GM19099 (cell line): ENCODE measurements at regions not wholly inside any gene's neighbourhood (a gene's known extent, or its start where the extent isn't known, plus 50 kb on each side); places are given as distances from the start of the nearest gene placed in this dataset.

Experiments
- POLR2A ChIP-seq: IDR thresholded peaks from 3 replicates; pipeline ENCODE4 v1.6.1; 2011; ENCODE audit warnings: low read depth; ENCODE audit not compliant: insufficient read length; ENCODE audit errors: extremely low read depth

GRCh38 chr5:126236994-126237393 lies 186.2 kb upstream of the GRAMD2B start:
- no peak for TF ChIP-seq POLR2A

DNA sequence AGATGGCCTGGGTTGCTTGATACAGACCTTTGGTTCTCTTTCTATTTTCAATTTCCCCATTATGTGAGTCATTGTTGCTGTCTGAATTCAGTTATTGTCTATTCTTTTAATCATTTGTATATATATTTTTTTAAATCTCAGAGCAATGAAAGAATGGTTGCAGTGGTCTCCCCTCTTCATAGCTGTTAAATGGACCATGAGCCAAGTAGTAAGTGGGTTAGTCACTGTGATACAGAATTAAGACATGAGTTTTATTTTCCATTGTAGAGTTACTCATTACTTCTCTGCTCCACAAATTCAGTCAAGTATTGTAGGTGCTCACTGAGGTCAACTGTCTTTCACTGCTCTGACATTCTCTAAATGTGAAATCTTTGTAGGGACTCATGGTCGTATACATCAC lies 174.6 kb upstream of the GRAMD2B start:
- no peak for TF ChIP-seq POLR2A

- TF ChIP-seq POLR2A = no peak
Measured at GRCh38 chr5:126251024-126251423, 172.2 kb upstream of the GRAMD2B start.

- TF ChIP-seq POLR2A = no peak
Measured at GRCh38 chr5:126253406-126253805, 169.8 kb upstream of the GRAMD2B start.

GRCh38 chr5:126263591-126264184 lies 159.5 kb upstream of the GRAMD2B start:
- TF ChIP-seq POLR2A = no peak

DNA sequence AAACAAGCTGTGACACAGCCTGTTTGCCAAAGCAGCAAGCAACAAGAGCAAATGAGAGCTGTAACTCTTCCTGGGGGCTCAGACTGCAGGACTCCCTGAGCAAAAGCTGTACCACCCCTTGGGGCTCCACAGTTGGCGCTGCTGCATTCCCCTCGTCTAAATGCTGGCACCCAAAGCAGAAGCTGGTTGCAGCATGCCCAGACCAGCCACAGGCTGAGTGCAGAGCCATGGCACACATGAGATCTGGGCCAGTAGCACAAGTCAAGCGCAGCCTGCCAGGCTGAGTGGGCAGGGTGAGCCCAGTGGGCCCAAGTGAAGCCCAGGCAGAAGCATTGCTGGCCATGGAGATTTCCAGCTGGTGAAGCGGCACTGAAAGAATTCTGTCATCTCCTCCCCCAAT lies 157.3 kb upstream of the GRAMD2B start:
- no peak for TF ChIP-seq POLR2A

DNA sequence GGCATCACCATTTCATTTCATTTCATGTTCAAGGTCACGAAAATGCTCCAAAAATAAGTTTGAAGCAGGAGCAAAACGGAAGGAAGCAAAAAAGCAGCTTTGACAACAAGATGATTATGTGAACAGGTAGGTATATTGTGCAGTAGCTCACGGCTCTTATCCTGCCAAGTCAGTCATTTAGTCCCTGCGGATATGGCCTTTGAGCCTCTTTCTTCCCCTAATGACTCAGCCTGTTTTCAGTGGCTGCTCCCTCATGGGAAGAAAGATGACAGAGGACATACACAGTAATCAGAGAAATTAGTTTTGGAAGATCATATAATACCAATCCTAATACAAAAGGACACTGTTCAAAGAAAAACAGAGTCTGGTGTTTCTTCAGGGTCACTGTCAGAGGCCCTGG lies 155.8 kb upstream of the GRAMD2B start:
- TF ChIP-seq POLR2A = no peak

- TF ChIP-seq POLR2A = no peak
Measured at GRCh38 chr5:126268697-126269315, 154.4 kb upstream of the GRAMD2B start.

GRCh38 chr5:126269511-126269910 lies 153.7 kb upstream of the GRAMD2B start:
- no peak for TF ChIP-seq POLR2A

DNA sequence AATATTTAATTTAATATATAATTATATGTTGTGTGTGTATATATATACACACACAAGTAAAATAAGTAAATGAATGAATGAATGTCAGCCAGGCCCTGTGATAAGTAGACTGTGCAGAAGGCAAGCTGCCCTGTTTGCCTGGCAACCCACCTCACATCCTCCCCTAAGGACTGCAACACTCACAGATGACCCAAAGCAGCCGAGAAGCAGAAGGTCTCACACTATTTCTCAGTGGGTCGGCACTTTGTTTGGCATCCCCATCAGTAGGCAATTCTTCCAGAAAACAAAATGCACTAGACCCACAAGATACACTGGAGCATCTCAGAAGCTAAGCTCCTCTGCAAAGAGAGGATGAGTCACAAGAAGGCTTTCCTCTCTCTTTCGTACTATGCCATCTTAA lies 152.1 kb upstream of the GRAMD2B start:
- no peak for TF ChIP-seq POLR2A

- TF ChIP-seq POLR2A = no peak
Measured at GRCh38 chr5:126274076-126274762, 149.0 kb upstream of the GRAMD2B start.

DNA sequence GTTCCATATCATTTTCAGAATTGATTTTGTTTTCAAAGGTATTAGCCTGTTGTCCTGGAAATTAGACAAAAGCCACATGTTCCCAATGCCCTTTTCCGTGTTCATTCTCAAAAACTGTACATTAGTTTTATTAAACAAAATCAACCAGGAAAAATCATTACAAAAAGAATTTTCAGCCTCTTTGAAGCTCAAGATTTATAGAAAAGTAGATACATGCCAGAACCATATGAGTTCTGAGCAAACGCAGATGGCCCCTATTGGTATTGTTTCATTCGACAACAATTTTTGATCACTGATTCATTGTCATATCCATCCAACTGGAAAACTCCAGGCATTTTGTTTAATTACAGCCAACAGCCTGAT lies 148.5 kb upstream of the GRAMD2B start:
- TF ChIP-seq POLR2A = no peak

GRCh38 chr5:126277762-126278161 lies 145.4 kb upstream of the GRAMD2B start:
- TF ChIP-seq POLR2A = no peak

- TF ChIP-seq POLR2A = no peak
Measured at GRCh38 chr5:126280343-126280742, 142.9 kb upstream of the GRAMD2B start.

DNA sequence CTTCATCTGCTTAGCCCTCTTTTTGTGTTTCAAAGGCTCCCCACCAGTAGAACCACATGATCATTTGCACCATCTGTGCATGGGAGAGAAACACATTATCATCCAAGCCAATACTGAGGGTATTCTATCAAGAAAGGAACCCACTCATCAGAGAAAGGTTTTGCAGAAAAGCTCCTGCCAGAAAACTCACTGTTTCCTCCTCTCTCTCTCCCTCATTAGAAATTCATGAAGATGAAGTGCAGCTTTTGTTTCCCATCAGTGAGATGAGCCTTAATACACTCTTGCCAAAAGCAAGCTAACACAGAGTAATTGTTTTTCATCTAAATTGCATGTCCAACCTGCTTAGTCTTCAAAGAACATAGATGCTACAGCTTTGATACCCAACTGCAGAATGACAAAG lies 142.4 kb upstream of the GRAMD2B start:
- no peak for TF ChIP-seq POLR2A

GRCh38 chr5:126284977-126285696 lies 138.1 kb upstream of the GRAMD2B start:
- no peak for TF ChIP-seq POLR2A
